ENCODE measurements at regions not wholly inside any gene's neighbourhood (a gene's known extent, or its start where the extent isn't known, plus 50 kb on each side); places are given as distances from the start of the nearest gene placed in this dataset.

GRCh38 chr20:22339946-22340345 is 244.4 kb downstream of the FOXA2 start:
- TF ChIP-seq CREB3 (tag; conservative IDR thresholded peaks at IDR 0.05; ENCODE audit: low read depth), result no peak
- no peak for TF ChIP-seq PHF8 (IDR thresholded peaks at IDR 0.05; ENCODE audit: borderline replicate concordance, low read length)
- no peak for TF ChIP-seq NR2F6 (CRISPR knock-in tag; IDR thresholded peaks at IDR 0.05)
- TF ChIP-seq POLR3A (IDR thresholded peaks at IDR 0.05; ENCODE audit: borderline replicate concordance, extremely low read depth, insufficient read depth, insufficient read length), result no peak
- TF ChIP-seq EGR1 (conservative IDR thresholded peaks at IDR 0.05), result no peak

All from K562 (cell line).